PC-9 (cell line): ENCODE measurements at regions not wholly inside any gene's neighbourhood (a gene's known extent, or its start where the extent isn't known, plus 50 kb on each side); places are given as distances from the start of the nearest gene placed in this dataset.

Experiments
- BruUV-seq: library from RNA; stranded (reverse); fragments of 400-500 nt; replicated peaks from 2 replicates; lab custom pipeline; 2021; lab: Mats Ljungman, UMichigan
- CTCF ChIA-PET: fragments of 300-600 bp; sonication (Branson Sonifier 250); formaldehyde crosslinking; loops from one replicate; lab custom pipeline; 2022; ENCODE audit warnings: antibody characterized with exemption; lab: Charles Lee
- POLR2A ChIA-PET: fragments of 300-600 bp; sonication (Branson Sonifier 250); formaldehyde crosslinking; loops from one replicate; lab custom pipeline; 2022; ENCODE audit warnings: antibody characterized with exemption; ENCODE audit not compliant: unreplicated experiment; lab: Charles Lee
- DNase-seq, 2 experiments: peaks; one replicate each; pipeline versions ENCODE4 v3.0.0 to v3.0.0-alpha.2; 2015 to 2022; ENCODE audit warnings: mixed read lengths in 1 of 2
- H2AFZ ChIP-seq: fragments of 200-600 bp; sonication (generic); 2 replicates; pipeline ENCODE4 v1.8.1; 2017; ENCODE audit warnings: antibody characterized with exemption
- H3F3A ChIP-seq: fragments of 200-600 bp; sonication (generic); 2 replicates; pipeline ENCODE4 v1.8.1; 2017; ENCODE audit warnings: antibody characterized with exemption, mild to moderate bottlenecking, low read depth; ENCODE audit not compliant: insufficient read depth
- H3K27ac ChIP-seq: fragments of 200-600 bp; sonication (generic); 2 replicates; pipeline ENCODE4 v1.6.1; 2016; ENCODE audit warnings: mixed run types
- H3K27me3 ChIP-seq: fragments of 200-600 bp; sonication (generic); 2 replicates; pipeline ENCODE4 v1.6.1; 2016; ENCODE audit warnings: low read depth, mixed run types; ENCODE audit not compliant: insufficient read depth
- H3K36me3 ChIP-seq: fragments of 200-600 bp; sonication (generic); 2 replicates; pipeline ENCODE4 v1.6.1; 2016; ENCODE audit warnings: low read depth, mixed run types
- H3K4me1 ChIP-seq: fragments of 200-600 bp; sonication (generic); replicated peaks from 2 replicates; pipeline ENCODE4 v1.6.1; 2016; ENCODE audit warnings: mixed run types; ENCODE audit not compliant: insufficient read depth
- H3K4me2 ChIP-seq: fragments of 200-600 bp; sonication (generic); 2 replicates; pipeline ENCODE4 v1.6.1; 2017; ENCODE audit warnings: mixed run types
- H3K4me3 ChIP-seq: fragments of 200-600 bp; sonication (generic); 2 replicates; pipeline ENCODE4 v1.6.1; 2016; ENCODE audit warnings: mixed run types
- H3K79me2 ChIP-seq: fragments of 200-600 bp; sonication (generic); 2 replicates; pipeline ENCODE4 v1.6.1; 2017; ENCODE audit warnings: low read depth, mixed run types
- H3K9me2 ChIP-seq: fragments of 200-600 bp; sonication (generic); 2 replicates; pipeline ENCODE4 v1.8.1; 2017; ENCODE audit warnings: mild to moderate bottlenecking; ENCODE audit not compliant: insufficient read depth
- H3K9me3 ChIP-seq: fragments of 200-600 bp; sonication (generic); 2 replicates; pipeline ENCODE4 v1.8.1; 2016; ENCODE audit warnings: low read depth; ENCODE audit not compliant: insufficient read depth
- H4K20me1 ChIP-seq: fragments of 200-600 bp; sonication (generic); 2 replicates; pipeline ENCODE4 v1.8.1; 2017; ENCODE audit not compliant: insufficient read depth
- CTCF ChIP-seq: fragments of 200-600 bp; sonication (generic); conservative IDR thresholded peaks from 2 replicates; pipeline ENCODE4 v1.6.1; 2017; ENCODE audit warnings: mixed run types, antibody characterized with exemption, mild to moderate bottlenecking, moderate library complexity
- EZH2 ChIP-seq: fragments of 200-600 bp; sonication (generic); IDR thresholded peaks from 2 replicates; pipeline ENCODE4 v1.8.0; 2017; ENCODE audit warnings: antibody characterized with exemption, low read depth
- intact Hi-C: fragments of 100-400 bp; cut with micrococcal nuclease; formaldehyde crosslinking; loops from one replicate; pipeline ENCODE4 v1.10.0; 2022; ENCODE audit not compliant: unreplicated experiment

GRCh38 chr2:190584980-190585661, 50.6 kb upstream of the NEMP2 start:
- Histone ChIP-seq H3K9me3 (no peaks in the 10 kb centered on the region), H3K27me3 (no peaks in the 10 kb centered on the region), H3K4me1 (no peaks in the 10 kb centered on the region), H2AFZ (no peak overlapping the region), H4K20me1 (no peaks in the 10 kb centered on the region), H3K4me2 (no peak overlapping the region), H3F3A (no peaks in the 10 kb centered on the region), H3K27ac (no peak overlapping the region), H3K36me3 (no peaks in the 10 kb centered on the region), H3K9me2 (no peaks in the 10 kb centered on the region), H3K79me2 (no peaks in the 10 kb centered on the region), H3K4me3 (no peak overlapping the region)
- no peak for DNase-seq
- POLR2A ChIA-PET: no interaction called here
- TF ChIP-seq CTCF: no peak
- TF ChIP-seq EZH2: no peak
- no TSS peak for BruUV-seq
- intact Hi-C loops: no loop called here
- CTCF ChIA-PET: interaction anchor here (0.9 kb wide), 1 partner anchor 172 kb away, joined by 3 read pairs; no protein-coding TSS in a partner anchor

- POLR2A ChIA-PET: no interaction called here
- intact Hi-C loops: no loop called here
Observed at GRCh38 chr2:190587106-190587505, 52.6 kb upstream of the NEMP2 start.

GRCh38 chr2:190589008-190589407, 54.5 kb upstream of the NEMP2 start:
- no peak overlapping the region for H3K27ac ChIP-seq
- no peaks in the 10 kb centered on the region for H3K27me3 ChIP-seq
- H3K9me3 ChIP-seq: no peaks in the 10 kb centered on the region
- H3F3A ChIP-seq: no peaks in the 10 kb centered on the region
- no peaks in the 10 kb centered on the region for H3K36me3 ChIP-seq
- H3K9me2 ChIP-seq: no peaks in the 10 kb centered on the region
- ChIA-PET CTCF (no interaction called here), POLR2A (no interaction called here)
- no peak for TF ChIP-seq CTCF
- no peak for TF ChIP-seq EZH2
- no TSS peak for BruUV-seq
- no peaks in the 10 kb centered on the region for H4K20me1 ChIP-seq
- no peak overlapping the region for H2AFZ ChIP-seq
- H3K4me2 ChIP-seq: no peak overlapping the region
- H3K79me2 ChIP-seq: no peaks in the 10 kb centered on the region
- H3K4me3 ChIP-seq: no peak overlapping the region
- intact Hi-C loops: no loop called here
- H3K4me1 ChIP-seq: no peaks in the 10 kb centered on the region
- DNase-seq: no peak

More at GRCh38 chr2:190587106-190587505, 52.6 kb upstream of the NEMP2 start:
- Histone ChIP-seq H3K4me1 (no peaks in the 10 kb centered on the region), H3K36me3 (no peaks in the 10 kb centered on the region), H2AFZ (no peak overlapping the region), H3K27me3 (no peaks in the 10 kb centered on the region), H3F3A (no peaks in the 10 kb centered on the region), H4K20me1 (no peaks in the 10 kb centered on the region), H3K79me2 (no peaks in the 10 kb centered on the region), H3K9me2 (no peaks in the 10 kb centered on the region), H3K27ac (no peak overlapping the region), H3K4me3 (no peak overlapping the region), H3K9me3 (no peaks in the 10 kb centered on the region), H3K4me2 (no peak overlapping the region)
- BruUV-seq: no TSS peak
- DNase-seq: no peak
- TF ChIP-seq EZH2: no peak
- no peak for TF ChIP-seq CTCF
- CTCF ChIA-PET: no interaction called here
